Sigmoid colon (tissue), 4 donors: ENCODE measurements at regions not wholly inside any gene's neighbourhood (a gene's known extent, or its start where the extent isn't known, plus 50 kb on each side); places are given as distances from the start of the nearest gene placed in this dataset.

Source experiments
- CTCF ChIP-seq, 4 experiments: fragments of 450-650 bp in 3 of 4; fragments of 200-600 bp in 1 of 4; IDR thresholded peaks; one replicate each; pipeline ENCODE4 v1.5.1; 2016 to 2019; ENCODE audit warnings: antibody characterized with exemption in 4 of 4, mild to moderate bottlenecking in 3 of 4, moderate library complexity in 2 of 4
- EP300 ChIP-seq, 4 donors: sonication (generic); formaldehyde crosslinking; IDR thresholded peaks; one replicate each; pipeline ENCODE4 v1.6.1; 2017; ENCODE audit warnings: antibody characterized with exemption in 4 of 4
- POLR2A ChIP-seq, 2 donors: fragments of 450-650 bp; IDR thresholded peaks; one replicate each; pipeline ENCODE4 v1.6.1; 2016; ENCODE audit warnings: antibody characterized with exemption in 2 of 2, mild to moderate bottlenecking in 2 of 2, moderate library complexity in 2 of 2
- POLR2AphosphoS5 ChIP-seq, 4 donors: sonication (generic); formaldehyde crosslinking; IDR thresholded peaks; one replicate each; pipeline ENCODE4 v1.6.1; 2017; ENCODE audit warnings: antibody characterized with exemption in 4 of 4

- TF ChIP-seq CTCF (IDR thresholded peaks at IDR 0.05) (no peak), POLR2A (IDR thresholded peaks at IDR 0.05) (no peak), POLR2AphosphoS5 (IDR thresholded peaks at IDR 0.05) (no peak), EP300 (IDR thresholded peaks at IDR 0.05) (no peak)
Observed at GRCh38 chr6:139979021-139979725, 604.7 kb upstream of the CITED2 start.
